ENCODE measurements at regions not wholly inside any gene's neighbourhood (a gene's known extent, or its start where the extent isn't known, plus 50 kb on each side); places are given as distances from the start of the nearest gene placed in this dataset.

DNA sequence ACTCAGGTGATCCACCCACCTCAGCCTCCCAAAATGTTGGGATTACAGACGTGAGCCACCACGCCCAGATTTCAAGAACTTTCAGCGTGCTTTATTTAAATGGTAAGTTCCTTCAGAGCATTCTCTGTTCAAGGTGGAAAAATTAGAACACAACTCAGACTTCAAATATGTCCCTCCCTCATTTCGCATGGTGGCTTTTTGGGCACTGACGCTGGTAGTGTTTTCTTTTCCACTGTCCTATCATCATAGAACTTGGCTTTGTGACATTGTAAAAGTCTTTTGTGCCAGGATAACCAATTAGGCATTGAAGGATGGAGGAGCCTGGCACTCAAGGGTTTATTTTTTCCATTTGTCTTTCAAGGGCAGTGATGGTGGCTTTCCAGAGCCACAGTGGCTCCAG is 190.8 kb downstream of the NUAK1 start:
- H3K4me1 ChIP-seq (ENCODE audit: low read depth), result no peaks in the 10 kb centered on the region
- H3K36me3 ChIP-seq (ENCODE audit: low read depth), result no peaks in the 10 kb centered on the region
- no peak for DNase-seq
- H3K9me3 ChIP-seq, result no peaks in the 10 kb centered on the region
- TF ChIP-seq, protein P1, sequence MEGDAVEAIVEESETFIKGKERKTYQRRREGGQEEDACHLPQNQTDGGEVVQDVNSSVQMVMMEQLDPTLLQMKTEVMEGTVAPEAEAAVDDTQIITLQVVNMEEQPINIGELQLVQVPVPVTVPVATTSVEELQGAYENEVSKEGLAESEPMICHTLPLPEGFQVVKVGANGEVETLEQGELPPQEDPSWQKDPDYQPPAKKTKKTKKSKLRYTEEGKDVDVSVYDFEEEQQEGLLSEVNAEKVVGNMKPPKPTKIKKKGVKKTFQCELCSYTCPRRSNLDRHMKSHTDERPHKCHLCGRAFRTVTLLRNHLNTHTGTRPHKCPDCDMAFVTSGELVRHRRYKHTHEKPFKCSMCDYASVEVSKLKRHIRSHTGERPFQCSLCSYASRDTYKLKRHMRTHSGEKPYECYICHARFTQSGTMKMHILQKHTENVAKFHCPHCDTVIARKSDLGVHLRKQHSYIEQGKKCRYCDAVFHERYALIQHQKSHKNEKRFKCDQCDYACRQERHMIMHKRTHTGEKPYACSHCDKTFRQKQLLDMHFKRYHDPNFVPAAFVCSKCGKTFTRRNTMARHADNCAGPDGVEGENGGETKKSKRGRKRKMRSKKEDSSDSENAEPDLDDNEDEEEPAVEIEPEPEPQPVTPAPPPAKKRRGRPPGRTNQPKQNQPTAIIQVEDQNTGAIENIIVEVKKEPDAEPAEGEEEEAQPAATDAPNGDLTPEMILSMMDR (IDR thresholded peaks at IDR 0.05), result no peak
- intact Hi-C loops (cut with DNase I, micrococcal nuclease), result no loop called here
- ATAC-seq, result no peak
- no peak overlapping the region for H3K4me3 ChIP-seq

DNA sequence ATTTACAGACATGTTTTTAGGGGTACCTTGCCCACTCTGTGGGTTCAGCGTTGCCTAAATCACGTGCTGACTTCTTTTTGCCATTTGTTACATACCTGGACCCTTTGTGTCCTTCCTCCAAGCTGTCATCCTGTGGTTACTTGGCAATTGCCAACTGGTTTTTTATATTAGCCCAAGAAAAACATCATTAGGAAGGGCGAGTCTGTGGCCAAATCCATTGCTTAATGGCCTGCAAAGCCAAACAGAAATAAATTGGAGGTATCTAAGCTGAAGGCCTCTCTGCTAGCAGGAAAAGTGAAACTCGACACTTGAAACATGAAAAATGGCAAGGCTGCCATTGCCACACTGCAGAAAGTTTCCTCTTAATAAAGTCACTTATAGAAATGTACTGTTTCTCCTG is 190.4 kb downstream of the NUAK1 start:
- no peaks in the 10 kb centered on the region for H3K4me1 ChIP-seq (ENCODE audit: low read depth)
- H3K36me3 ChIP-seq (ENCODE audit: low read depth), result no peaks in the 10 kb centered on the region
- DNase-seq, result no peak
- no peak overlapping the region for H3K4me3 ChIP-seq
- H3K9me3 ChIP-seq, result no peaks in the 10 kb centered on the region
- TF ChIP-seq, protein P1 (IDR thresholded peaks at IDR 0.05), result no peak
- intact Hi-C loops (cut with DNase I, micrococcal nuclease), result no loop called here
- ATAC-seq, result no peak

DNA sequence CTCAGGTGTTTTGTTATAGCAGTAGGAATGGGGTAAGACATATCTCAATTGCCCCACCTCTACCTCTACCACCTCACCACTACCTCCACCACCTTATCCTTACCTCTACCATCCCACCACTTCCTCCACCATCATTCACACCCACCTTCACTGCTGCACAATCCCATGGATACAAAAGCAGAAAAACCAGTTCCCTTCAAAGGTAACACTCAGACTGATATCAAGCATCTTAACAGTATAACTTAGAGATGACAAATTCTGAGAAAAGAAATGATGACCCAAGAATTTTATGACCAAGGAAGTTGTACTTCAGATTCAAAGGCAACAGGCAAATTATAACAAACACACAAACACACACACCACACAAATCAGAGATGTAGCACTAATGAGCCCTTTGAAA is 189.4 kb downstream of the NUAK1 start:
- intact Hi-C loops (cut with DNase I, micrococcal nuclease), result no loop called here
- TF ChIP-seq, protein P1 (IDR thresholded peaks at IDR 0.05), result no peak
- ATAC-seq (no peak), DNase-seq (no peak)
- Histone ChIP-seq H3K36me3 (ENCODE audit: low read depth) (no peaks in the 10 kb centered on the region), H3K9me3 (no peaks in the 10 kb centered on the region), H3K4me1 (ENCODE audit: low read depth) (no peaks in the 10 kb centered on the region), H3K4me3 (no peak overlapping the region)

DNA sequence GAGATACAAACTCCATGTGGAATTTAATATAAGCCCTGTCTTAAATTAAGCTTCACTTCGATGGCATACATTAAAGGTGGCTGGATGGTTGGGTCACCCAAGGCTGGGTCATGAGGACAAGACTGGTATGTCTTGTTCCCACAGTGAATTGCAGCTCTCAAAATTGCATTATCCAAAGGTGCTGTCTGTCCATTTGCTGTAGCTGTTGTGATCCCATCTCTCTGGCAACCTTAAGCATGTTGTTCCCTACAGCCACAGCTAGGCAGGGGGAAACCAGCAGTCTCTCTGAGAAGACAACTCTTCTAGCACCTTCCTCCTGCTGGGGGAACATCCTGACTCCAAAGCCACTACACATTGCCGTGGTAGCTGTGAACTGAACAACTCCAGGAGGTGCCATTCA is 187.0 kb downstream of the NUAK1 start:
- no peak for ATAC-seq
- no peaks in the 10 kb centered on the region for H3K36me3 ChIP-seq (ENCODE audit: low read depth)
- H3K9me3 ChIP-seq, result no peaks in the 10 kb centered on the region
- DNase-seq, result no peak
- H3K4me3 ChIP-seq, result no peak overlapping the region
- intact Hi-C loops (cut with DNase I, micrococcal nuclease), result no loop called here
- no peaks in the 10 kb centered on the region for H3K4me1 ChIP-seq (ENCODE audit: low read depth)
- TF ChIP-seq, protein P1 (IDR thresholded peaks at IDR 0.05), result no peak

DNA sequence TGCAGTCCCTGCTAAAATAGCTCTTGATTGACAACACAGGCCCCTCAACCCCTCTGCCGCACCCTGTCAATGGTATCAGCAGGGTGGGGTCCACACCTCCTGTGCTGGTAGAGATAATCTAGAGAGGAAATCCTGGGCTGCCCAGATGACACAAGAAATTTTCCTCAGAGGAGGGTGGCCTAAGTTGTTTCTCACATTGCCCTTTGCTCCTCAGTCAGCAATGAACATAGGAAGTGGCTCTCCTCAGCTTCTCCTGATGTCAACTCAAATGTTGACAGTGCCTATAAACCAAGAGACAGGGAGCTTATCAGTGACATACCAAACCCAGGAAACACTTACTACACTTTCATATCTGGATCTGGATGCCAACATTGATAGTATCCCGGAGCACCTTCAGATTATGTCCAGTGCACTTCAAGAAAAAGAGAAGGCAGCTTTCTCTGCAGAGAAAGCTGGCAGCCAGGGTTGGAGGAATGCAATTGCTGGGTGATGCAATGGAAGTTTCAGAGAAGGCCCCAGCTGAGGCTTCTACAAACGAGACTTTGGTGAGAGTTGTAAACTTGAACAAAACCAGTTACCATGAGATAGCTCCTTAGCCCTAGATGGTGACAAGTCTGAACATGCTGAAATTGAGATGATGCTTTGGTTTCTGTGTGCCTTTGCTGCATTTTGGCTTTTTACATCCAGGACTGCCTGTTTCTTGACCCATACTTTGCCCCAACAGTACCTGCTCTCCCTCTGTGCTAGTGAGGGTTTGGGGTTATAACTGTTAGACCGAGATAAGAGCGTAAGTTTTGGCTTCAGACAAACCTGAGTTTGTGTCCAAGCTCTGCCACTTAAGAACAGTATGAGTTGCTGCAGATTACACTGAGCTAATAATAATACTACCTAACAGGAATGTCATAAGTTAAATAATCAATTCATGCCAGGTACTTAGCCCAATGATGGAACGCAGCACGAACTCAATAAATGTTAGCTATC is 183.5 kb downstream of the NUAK1 start:
- TF ChIP-seq, protein P1 (IDR thresholded peaks at IDR 0.05), result no peak
- Histone ChIP-seq H3K4me3 (no peak overlapping the region), H3K36me3 (ENCODE audit: low read depth) (no peaks in the 10 kb centered on the region), H3K9me3 (no peaks in the 10 kb centered on the region), H3K4me1 (ENCODE audit: low read depth) (no peaks in the 10 kb centered on the region)
- ATAC-seq (no peak), DNase-seq (no peak)
- intact Hi-C loops (cut with DNase I, micrococcal nuclease), result no loop called here

Measured in mucosa of descending colon (tissue), 3 donors.